ENCODE measurements at regions not wholly inside any gene's neighbourhood (a gene's known extent, or its start where the extent isn't known, plus 50 kb on each side); places are given as distances from the start of the nearest gene placed in this dataset.

DNA sequence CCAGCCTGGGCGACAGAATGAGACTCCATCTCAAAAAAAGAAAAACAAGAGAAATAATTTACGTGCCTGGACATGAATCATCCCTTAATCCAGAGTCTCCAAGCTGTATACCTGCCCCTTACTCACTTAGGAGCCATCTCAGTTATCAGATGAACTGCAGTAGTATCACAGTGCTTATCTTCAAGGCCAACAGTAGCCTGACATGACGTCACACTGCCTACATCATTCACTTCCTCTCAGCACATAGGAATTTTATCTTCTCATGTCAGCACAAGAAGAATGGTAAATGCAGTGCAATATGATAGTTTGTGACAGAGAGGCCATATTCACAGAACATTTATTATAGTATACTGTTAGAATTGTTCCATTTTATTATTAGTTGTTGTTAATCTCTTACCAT is 216.6 kb downstream of the SS18 start:
- no peak for DNase-seq (ENCODE audit: low spot score)

GRCh38 chr18:25866331-25866730 is 224.1 kb downstream of the SS18 start:
- no peak for DNase-seq (ENCODE audit: low spot score)

GRCh38 chr18:25862881-25863600 is 227.4 kb downstream of the SS18 start:
- DNase-seq (ENCODE audit: low spot score): peak; percentile 43

GRCh38 chr18:25853691-25854433 is 236.6 kb downstream of the SS18 start:
- DNase-seq (ENCODE audit: low spot score): no peak

GRCh38 chr18:25843791-25844190 is 246.6 kb downstream of the SS18 start:
- DNase-seq (ENCODE audit: low spot score): no peak

- no peak for DNase-seq (ENCODE audit: low spot score)
Observed at GRCh38 chr18:25842665-25843064, 247.7 kb downstream of the SS18 start.

GRCh38 chr18:25834061-25834460 is 256.4 kb downstream of the SS18 start:
- DNase-seq (ENCODE audit: low spot score): no peak

DNA sequence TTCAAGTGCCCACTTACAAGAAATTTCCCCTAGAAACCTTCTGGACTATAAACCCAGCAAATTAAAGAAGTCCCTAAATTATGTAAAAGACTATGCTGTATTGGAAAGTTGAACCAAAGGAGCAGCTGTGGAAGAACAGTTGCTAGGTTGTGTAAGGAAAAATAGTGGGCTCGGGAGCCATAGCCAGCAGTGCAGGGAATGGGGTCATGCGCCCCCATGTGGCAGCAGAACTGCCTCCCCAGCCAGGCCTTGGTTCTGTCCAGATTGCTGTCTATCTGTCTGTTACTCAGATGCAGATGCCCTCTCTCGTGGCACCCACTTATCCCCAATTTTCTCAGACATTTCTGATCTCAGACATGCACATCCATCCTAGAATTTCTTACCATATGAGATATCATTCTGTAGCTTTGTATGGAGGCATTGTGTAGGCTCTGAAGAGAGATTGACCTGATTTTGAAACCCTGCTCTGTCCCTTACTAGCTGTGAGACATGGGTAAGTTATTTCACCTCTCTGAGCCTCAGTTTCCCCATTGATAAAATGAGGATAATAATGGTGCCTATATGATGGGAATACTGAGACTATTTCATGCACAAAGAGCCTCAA is 258.3 kb downstream of the SS18 start:
- peak; percentile 77 for DNase-seq (ENCODE audit: low spot score)

DNA sequence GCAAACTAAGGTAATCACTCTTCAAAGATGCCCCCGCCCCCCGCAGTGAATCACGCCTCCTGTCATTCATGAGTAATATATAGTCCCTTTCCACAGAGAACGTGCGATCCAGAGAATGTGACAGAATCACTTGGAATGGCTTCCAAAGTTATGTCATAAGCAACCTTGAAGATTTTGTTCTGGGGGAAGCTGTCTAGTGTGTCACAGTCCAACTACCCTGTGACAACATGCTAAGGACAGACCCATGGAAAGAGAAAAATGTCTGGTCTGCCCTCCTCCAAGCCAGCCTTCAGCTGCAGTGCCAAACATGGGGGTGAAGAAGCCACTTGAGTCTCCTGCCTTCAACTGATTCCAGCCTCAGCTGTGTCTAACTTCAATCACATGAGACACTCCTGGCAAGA is 259.1 kb downstream of the SS18 start:
- DNase-seq (ENCODE audit: low spot score): no peak

DNA sequence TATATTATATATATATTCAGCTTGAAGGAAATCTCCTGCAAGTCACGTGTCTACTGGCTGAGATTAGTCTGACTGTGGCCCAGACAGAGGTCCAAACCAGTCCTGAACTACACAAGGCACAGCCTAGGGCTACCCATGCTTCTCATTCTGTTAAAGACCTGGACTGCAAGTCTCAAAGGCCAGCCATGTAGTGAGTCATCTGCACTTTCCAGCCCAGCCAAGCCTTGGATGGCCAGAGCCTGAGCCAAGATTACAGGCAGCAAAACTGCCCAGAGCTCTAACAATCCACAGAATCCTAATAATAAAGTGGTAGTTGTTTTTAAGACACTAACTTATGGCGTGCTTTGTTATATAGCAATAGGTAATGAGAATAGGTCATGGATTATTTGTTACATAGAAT is 259.6 kb downstream of the SS18 start:
- peak; percentile 86 for DNase-seq (ENCODE audit: low spot score)

- DNase-seq (ENCODE audit: low spot score): peak; percentile 21
Observed at GRCh38 chr18:25827961-25828561, 262.4 kb downstream of the SS18 start.

DNA sequence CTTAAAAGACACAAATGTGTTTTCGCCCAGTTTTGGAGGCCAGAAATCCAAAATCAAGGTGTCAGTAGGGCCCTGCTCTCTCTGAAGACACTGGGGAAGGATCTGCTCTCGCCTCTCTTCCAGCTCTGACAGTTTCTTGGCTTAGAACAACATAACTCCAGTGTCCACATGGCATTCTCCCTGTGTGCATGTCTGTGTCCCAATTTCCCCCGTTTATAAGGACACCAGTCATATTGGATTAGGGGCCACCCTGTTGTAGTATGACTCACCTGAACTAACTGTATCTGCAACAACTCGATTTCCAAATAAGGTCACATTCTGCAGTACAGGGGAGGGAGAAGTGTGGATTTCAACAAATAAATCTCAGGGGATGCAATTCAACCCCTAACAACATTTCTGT is 263.2 kb downstream of the SS18 start:
- DNase-seq (ENCODE audit: low spot score): no peak

DNA sequence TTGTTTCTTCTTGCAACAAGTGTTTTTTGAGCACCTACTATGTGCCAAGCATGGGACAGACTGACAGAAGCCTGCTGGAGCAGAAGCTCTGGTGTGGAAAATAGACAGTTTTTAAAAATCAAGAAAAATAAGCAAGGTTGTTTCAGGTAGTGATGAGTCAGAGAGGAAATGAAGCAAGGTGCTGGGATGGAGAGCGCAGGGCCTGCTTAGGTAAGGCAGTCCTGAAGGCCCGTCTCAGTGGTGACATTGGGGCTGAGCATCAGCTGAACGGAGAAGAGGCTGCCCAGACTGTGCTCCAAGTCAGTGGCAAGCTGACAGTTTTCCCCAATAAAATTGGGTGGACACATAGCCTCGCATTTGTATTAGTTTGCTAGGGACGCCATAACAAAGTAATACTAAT is 263.6 kb downstream of the SS18 start:
- no peak for DNase-seq (ENCODE audit: low spot score)

- DNase-seq (ENCODE audit: low spot score): no peak
Observed at GRCh38 chr18:25825979-25826776, 264.2 kb downstream of the SS18 start.

DNA sequence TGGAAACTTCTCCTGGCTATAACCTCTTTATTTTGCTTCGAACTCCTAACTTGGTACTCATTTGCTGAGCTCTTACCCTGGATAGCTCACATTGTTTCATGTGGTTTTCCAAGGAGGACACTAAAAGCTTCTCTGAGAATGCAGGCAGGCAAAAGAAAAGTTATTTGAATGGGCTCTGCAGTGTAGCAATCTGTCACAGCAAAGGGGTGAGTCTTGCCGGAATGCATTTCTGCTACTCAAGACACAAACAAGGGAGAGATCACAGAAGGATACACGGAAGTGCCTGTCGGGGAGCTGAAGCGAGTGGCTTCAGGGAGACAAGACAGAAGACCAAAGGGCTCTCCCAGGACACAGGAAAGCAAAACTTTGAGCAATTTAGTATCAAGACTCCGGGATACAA is 265.4 kb downstream of the SS18 start:
- no peak for DNase-seq (ENCODE audit: low spot score)

- no peak for DNase-seq (ENCODE audit: low spot score)
Observed at GRCh38 chr18:25819746-25820363, 270.6 kb downstream of the SS18 start.

GRCh38 chr18:25818505-25818904 is 271.9 kb downstream of the SS18 start:
- no peak for DNase-seq (ENCODE audit: low spot score)

- DNase-seq (ENCODE audit: low spot score): no peak
Observed at GRCh38 chr18:25817546-25818237, 272.7 kb downstream of the SS18 start.

DNA sequence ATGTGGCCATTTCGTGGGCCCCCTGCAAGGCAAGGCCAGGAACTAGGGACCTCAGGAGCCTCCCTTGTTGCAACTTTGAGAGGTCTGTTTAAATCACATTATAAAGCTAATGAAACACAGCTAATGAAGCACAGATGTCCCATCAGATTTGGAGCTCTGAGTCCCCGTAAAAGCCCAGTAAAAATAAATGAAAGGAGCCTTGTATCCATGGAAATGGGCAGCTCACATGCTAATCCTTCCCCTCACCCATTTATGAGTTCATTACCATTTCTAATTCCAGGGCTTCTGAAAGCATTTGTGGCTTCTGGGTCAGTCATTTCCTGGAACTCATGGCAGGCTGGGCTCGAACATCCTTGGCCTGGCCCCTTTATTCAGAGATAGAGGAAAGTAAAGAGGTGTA is 274.8 kb downstream of the SS18 start:
- DNase-seq (ENCODE audit: low spot score): no peak

DNA sequence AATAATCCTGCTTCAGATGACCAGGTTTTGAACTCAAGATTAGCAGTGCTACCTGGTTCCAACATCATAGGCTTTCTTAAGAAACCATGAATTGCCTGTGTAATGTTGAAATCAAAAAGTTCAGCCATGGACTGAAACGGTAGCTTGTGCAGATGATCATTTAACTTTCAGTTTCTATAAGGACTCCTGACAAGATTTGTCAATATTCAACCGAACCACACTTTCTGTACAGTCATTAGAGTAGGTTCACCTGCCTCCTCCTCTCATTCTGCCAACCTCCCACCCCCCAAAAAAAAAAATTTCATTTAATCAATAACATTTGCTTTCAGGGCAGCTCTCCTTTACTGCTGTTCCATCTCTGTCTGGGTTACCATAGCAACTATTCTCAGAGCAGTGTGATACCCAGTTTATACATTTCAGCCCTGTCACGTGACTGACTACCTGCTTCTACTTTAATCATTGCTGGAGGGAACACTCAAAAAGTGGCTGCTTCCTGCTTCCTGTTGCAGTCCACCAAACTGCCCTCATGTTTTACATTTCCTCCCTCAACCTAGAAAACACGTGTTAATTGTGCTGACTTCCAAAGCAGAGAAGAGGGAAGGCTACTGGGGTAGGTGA is 275.5 kb downstream of the SS18 start:
- no peak for DNase-seq (ENCODE audit: low spot score)

- no peak for DNase-seq (ENCODE audit: low spot score)
Observed at GRCh38 chr18:25813110-25813509, 277.3 kb downstream of the SS18 start.

Measured in AG08395 (cell line).